ENCODE measurements at regions not wholly inside any gene's neighbourhood (a gene's known extent, or its start where the extent isn't known, plus 50 kb on each side); places are given as distances from the start of the nearest gene placed in this dataset.

GRCh38 chr21:25385911-25386474 lies 221.3 kb downstream of the MRPL39 start:
- Histone ChIP-seq H3K4me3 (ENCODE audit: low read length, poor library complexity, severe bottlenecking) (no peak overlapping the region), H3K36me3 (ENCODE audit: insufficient read depth, low read length) (no peaks in the 10 kb centered on the region), H3K9me2 (replicated peaks; ENCODE audit: low read depth, low read length) (no peaks in the 10 kb centered on the region), H2AFZ (ENCODE audit: low read length) (peak overlapping the region; percentile 5; the same call in 1 of the 2 replicates), H3K4me1 (ENCODE audit: insufficient read depth, low read length, poor library complexity, severe bottlenecking) (no peaks in the 10 kb centered on the region), H3K79me2 (ENCODE audit: insufficient read depth, low read length) (no peaks in the 10 kb centered on the region), H4K20me1 (ENCODE audit: insufficient read depth, low read length, poor library complexity, severe bottlenecking) (no peaks in the 10 kb centered on the region), H3K9me3 (ENCODE audit: insufficient read depth, low read depth, low read length) (no peaks in the 10 kb centered on the region), H3K27me3 (ENCODE audit: insufficient read depth, low read length, poor library complexity, severe bottlenecking) (no peaks in the 10 kb centered on the region), H3F3A (ENCODE audit: low read depth) (no peaks in the 10 kb centered on the region), H3K9ac (ENCODE audit: low read depth, low read length, poor library complexity, severe bottlenecking) (no peak overlapping the region), H3K4me2 (ENCODE audit: low read depth, low read length, poor library complexity, severe bottlenecking) (no peak overlapping the region)
- peak; percentile 75 for TF ChIP-seq CTCF (conservative IDR thresholded peaks at IDR 0.05; ENCODE audit: low read length)
- TF ChIP-seq EZH2phosphoT487 (IDR thresholded peaks at IDR 0.05; ENCODE audit: borderline replicate concordance) = no peak

DNA sequence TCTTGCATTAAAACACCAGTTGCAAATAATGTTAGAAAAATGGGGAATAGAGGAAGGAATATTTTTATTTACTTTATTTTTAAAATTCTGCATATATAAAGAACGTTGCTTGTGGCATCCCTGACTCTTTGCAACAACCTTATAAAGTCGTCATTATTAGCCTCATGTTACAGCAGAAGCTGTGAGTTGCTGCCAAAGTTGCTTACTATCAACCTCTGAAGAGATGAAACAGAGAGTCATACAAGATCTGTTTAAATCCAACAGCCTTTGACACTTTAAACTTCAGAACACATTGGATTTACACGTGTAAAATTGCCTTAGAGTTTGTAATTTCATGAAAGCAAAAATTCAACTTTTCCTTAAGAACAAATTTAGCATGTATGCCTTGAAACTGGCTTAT lies 221.9 kb downstream of the MRPL39 start:
- Histone ChIP-seq H3K9me3 (ENCODE audit: insufficient read depth, low read depth, low read length) (no peaks in the 10 kb centered on the region), H3K4me2 (ENCODE audit: low read depth, low read length, poor library complexity, severe bottlenecking) (no peak overlapping the region), H3K4me1 (ENCODE audit: insufficient read depth, low read length, poor library complexity, severe bottlenecking) (no peaks in the 10 kb centered on the region), H3K9me2 (replicated peaks; ENCODE audit: low read depth, low read length) (no peaks in the 10 kb centered on the region), H3K79me2 (ENCODE audit: insufficient read depth, low read length) (no peaks in the 10 kb centered on the region), H2AFZ (ENCODE audit: low read length) (no peak overlapping the region), H3F3A (ENCODE audit: low read depth) (no peaks in the 10 kb centered on the region), H3K36me3 (ENCODE audit: insufficient read depth, low read length) (no peaks in the 10 kb centered on the region), H4K20me1 (ENCODE audit: insufficient read depth, low read length, poor library complexity, severe bottlenecking) (no peaks in the 10 kb centered on the region), H3K9ac (ENCODE audit: low read depth, low read length, poor library complexity, severe bottlenecking) (no peak overlapping the region), H3K4me3 (ENCODE audit: low read length, poor library complexity, severe bottlenecking) (no peak overlapping the region), H3K27me3 (ENCODE audit: insufficient read depth, low read length, poor library complexity, severe bottlenecking) (no peaks in the 10 kb centered on the region)
- TF ChIP-seq EZH2phosphoT487 (IDR thresholded peaks at IDR 0.05; ENCODE audit: borderline replicate concordance) = no peak
- no peak for TF ChIP-seq CTCF (conservative IDR thresholded peaks at IDR 0.05; ENCODE audit: low read length)

- H3K4me3 ChIP-seq (ENCODE audit: low read length, poor library complexity, severe bottlenecking) = no peak overlapping the region
- no peak overlapping the region for H3K9ac ChIP-seq (ENCODE audit: low read depth, low read length, poor library complexity, severe bottlenecking)
- H3K9me2 ChIP-seq (replicated peaks; ENCODE audit: low read depth, low read length) = no peaks in the 10 kb centered on the region
- no peaks in the 10 kb centered on the region for H3K4me1 ChIP-seq (ENCODE audit: insufficient read depth, low read length, poor library complexity, severe bottlenecking)
- no peak overlapping the region for H3K4me2 ChIP-seq (ENCODE audit: low read depth, low read length, poor library complexity, severe bottlenecking)
- H3K36me3 ChIP-seq (ENCODE audit: insufficient read depth, low read length) = no peaks in the 10 kb centered on the region
- no peaks in the 10 kb centered on the region for H3K27me3 ChIP-seq (ENCODE audit: insufficient read depth, low read length, poor library complexity, severe bottlenecking)
- no peak for TF ChIP-seq CTCF (conservative IDR thresholded peaks at IDR 0.05; ENCODE audit: low read length)
- no peak for TF ChIP-seq EZH2phosphoT487 (IDR thresholded peaks at IDR 0.05; ENCODE audit: borderline replicate concordance)
- no peaks in the 10 kb centered on the region for H3K79me2 ChIP-seq (ENCODE audit: insufficient read depth, low read length)
- no peak overlapping the region for H2AFZ ChIP-seq (ENCODE audit: low read length)
- no peaks in the 10 kb centered on the region for H3K9me3 ChIP-seq (ENCODE audit: insufficient read depth, low read depth, low read length)
- no peaks in the 10 kb centered on the region for H4K20me1 ChIP-seq (ENCODE audit: insufficient read depth, low read length, poor library complexity, severe bottlenecking)
- H3F3A ChIP-seq (ENCODE audit: low read depth) = no peaks in the 10 kb centered on the region
These were observed 222.5 kb downstream of the MRPL39 start for GRCh38 chr21:25384782-25385181.

Measured in Loucy (cell line).